ENCODE measurements at regions not wholly inside any gene's neighbourhood (a gene's known extent, or its start where the extent isn't known, plus 50 kb on each side); places are given as distances from the start of the nearest gene placed in this dataset.
"Not testable (repeated sequence)": the region's sequence is repeated elsewhere in the genome, so short reads cannot be mapped to it uniquely, and the experiment has no call there.

DNA sequence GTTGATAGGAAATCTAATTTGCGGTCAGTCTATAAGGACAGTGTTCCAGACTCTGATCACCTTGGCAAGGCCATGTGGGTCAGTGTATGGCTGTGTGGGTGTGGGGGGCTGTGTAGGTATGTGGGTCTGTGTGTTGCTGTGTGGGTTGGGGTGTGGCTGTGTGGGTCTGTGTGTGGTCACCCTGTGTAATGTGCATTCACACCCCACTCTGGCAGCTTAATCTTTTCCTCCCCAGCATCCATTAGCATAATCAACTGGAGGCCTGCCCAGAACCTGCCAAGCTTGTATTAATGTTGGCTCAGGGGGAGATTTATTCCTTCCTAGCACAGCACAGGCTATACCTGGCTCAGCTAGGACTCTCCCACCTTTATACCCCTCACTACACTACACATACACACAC is 203.2 kb downstream of the TUBA3C start:
- H3K27ac Mint-ChIP-seq (ENCODE audit: unreplicated experiment) = no peak overlapping the region
- no peaks in the 10 kb centered on the region for H3K27me3 Mint-ChIP-seq (ENCODE audit: unreplicated experiment)
- TF ChIP-seq CTCF (IDR thresholded peaks at IDR 0.05) = no peak
- no peak for DNase-seq (ENCODE audit: extremely low spot score, unreplicated experiment)
- H3K9me3 Mint-ChIP-seq (ENCODE audit: unreplicated experiment) = peaks cover 61% of the 10 kb centered on the region
- no peak overlapping the region for H3K4me3 Mint-ChIP-seq (ENCODE audit: unreplicated experiment)
- no peaks in the 10 kb centered on the region for H3K36me3 Mint-ChIP-seq (ENCODE audit: unreplicated experiment)
- no peaks in the 10 kb centered on the region for H3K4me1 Mint-ChIP-seq (ENCODE audit: unreplicated experiment)

- H3K27ac Mint-ChIP-seq (ENCODE audit: unreplicated experiment) = no peak overlapping the region
- no peaks in the 10 kb centered on the region for H3K27me3 Mint-ChIP-seq (ENCODE audit: unreplicated experiment)
- no peak for TF ChIP-seq CTCF (IDR thresholded peaks at IDR 0.05)
- no peaks in the 10 kb centered on the region for H3K36me3 Mint-ChIP-seq (ENCODE audit: unreplicated experiment)
- no peak for DNase-seq (ENCODE audit: extremely low spot score, unreplicated experiment)
- H3K9me3 Mint-ChIP-seq (ENCODE audit: unreplicated experiment) = peaks cover 61% of the 10 kb centered on the region
- H3K4me1 Mint-ChIP-seq (ENCODE audit: unreplicated experiment) = no peaks in the 10 kb centered on the region
- no peak overlapping the region for H3K4me3 Mint-ChIP-seq (ENCODE audit: unreplicated experiment)
Observed at GRCh38 chr13:18977857-18978256, 203.8 kb downstream of the TUBA3C start.

DNA sequence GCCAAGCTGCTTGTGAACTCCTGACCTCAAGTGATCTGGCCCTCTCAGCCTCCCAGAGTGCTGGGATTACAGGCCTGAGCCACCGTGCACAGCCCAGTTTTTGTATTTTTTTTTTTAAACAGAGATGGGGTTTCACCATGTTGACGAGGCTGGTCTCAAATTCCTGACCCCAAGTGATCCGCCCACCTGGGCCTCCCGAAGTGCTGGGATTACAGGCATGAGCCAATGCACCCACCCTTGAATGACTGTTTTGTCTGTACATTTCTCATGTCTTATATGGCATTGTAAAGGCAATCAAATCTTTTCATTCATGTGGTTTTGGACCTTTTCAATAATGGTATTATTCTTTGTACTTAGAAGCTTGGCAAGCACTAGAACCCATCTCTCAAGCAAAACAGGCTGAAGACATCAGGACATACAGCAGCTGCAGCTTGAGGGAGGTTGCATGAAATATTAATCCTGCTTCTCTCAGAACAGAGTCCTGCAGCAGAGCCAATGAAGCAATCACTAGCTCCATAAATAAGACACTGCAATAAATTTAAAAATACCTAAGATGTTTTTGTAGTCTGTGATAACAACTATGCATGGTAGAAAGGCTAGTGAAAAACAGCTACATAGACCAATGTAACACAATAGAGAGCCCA is 209.9 kb downstream of the TUBA3C start:
- DNase-seq (ENCODE audit: extremely low spot score, unreplicated experiment) = no peak
- no peaks in the 10 kb centered on the region for H3K4me1 Mint-ChIP-seq (ENCODE audit: unreplicated experiment)
- H3K4me3 Mint-ChIP-seq (ENCODE audit: unreplicated experiment) = no peak overlapping the region
- H3K27ac Mint-ChIP-seq (ENCODE audit: unreplicated experiment) = no peak overlapping the region
- TF ChIP-seq CTCF (IDR thresholded peaks at IDR 0.05) = no peak
- no peaks in the 10 kb centered on the region for H3K36me3 Mint-ChIP-seq (ENCODE audit: unreplicated experiment)
- peaks cover 73% of the 10 kb centered on the region for H3K9me3 Mint-ChIP-seq (ENCODE audit: unreplicated experiment)
- no peaks in the 10 kb centered on the region for H3K27me3 Mint-ChIP-seq (ENCODE audit: unreplicated experiment)

GRCh38 chr13:18965347-18965855 is 216.2 kb downstream of the TUBA3C start:
- Mint-ChIP-seq H3K4me1 (ENCODE audit: unreplicated experiment) (no peaks in the 10 kb centered on the region), H3K27ac (ENCODE audit: unreplicated experiment) (no peak overlapping the region), H3K9me3 (ENCODE audit: unreplicated experiment) (peaks cover 41% of the 10 kb centered on the region), H3K27me3 (ENCODE audit: unreplicated experiment) (no peaks in the 10 kb centered on the region), H3K4me3 (ENCODE audit: unreplicated experiment) (no peak overlapping the region), H3K36me3 (ENCODE audit: unreplicated experiment) (no peaks in the 10 kb centered on the region)
- no peak for DNase-seq (ENCODE audit: extremely low spot score, unreplicated experiment)
- TF ChIP-seq CTCF (IDR thresholded peaks at IDR 0.05) = no peak

DNA sequence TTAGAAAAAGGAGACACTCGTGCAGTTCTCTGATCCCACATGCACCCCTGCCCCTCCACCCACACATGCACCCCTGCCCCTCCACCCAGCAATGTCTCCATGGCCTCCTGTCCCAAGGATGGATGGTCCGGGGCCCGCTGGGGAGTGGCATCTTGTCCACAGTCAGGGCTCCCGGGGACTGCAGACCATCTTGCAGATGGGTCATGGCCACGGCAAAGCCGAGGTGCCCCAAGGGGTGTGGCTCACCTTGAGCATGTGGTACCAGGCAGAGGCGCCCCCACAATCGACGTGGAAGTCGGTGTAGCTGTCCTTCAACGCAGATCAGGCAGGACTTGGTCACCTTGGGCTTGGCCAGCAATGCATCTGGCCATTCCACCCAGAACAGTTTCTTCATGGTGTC is 216.7 kb downstream of the TUBA3C start:
- Mint-ChIP-seq H3K4me3 (ENCODE audit: unreplicated experiment) (no peak overlapping the region), H3K9me3 (ENCODE audit: unreplicated experiment) (peaks cover 41% of the 10 kb centered on the region), H3K27ac (ENCODE audit: unreplicated experiment) (no peak overlapping the region), H3K36me3 (ENCODE audit: unreplicated experiment) (no peaks in the 10 kb centered on the region), H3K27me3 (ENCODE audit: unreplicated experiment) (no peaks in the 10 kb centered on the region), H3K4me1 (ENCODE audit: unreplicated experiment) (no peaks in the 10 kb centered on the region)
- DNase-seq (ENCODE audit: extremely low spot score, unreplicated experiment) = no peak
- TF ChIP-seq CTCF (IDR thresholded peaks at IDR 0.05) = no peak

- DNase-seq (ENCODE audit: extremely low spot score, unreplicated experiment); H3K27ac Mint-ChIP-seq (ENCODE audit: unreplicated experiment); H3K4me3 Mint-ChIP-seq (ENCODE audit: unreplicated experiment); H3K36me3 Mint-ChIP-seq (ENCODE audit: unreplicated experiment); H3K4me1 Mint-ChIP-seq (ENCODE audit: unreplicated experiment); H3K27me3 Mint-ChIP-seq (ENCODE audit: unreplicated experiment): not testable (repeated sequence)
- peaks cover 30% of the 10 kb centered on the region for H3K9me3 Mint-ChIP-seq (ENCODE audit: unreplicated experiment)
Observed at GRCh38 chr13:18963684-18964083, 217.9 kb downstream of the TUBA3C start.

All from osteocyte (in vitro differentiated cells).